Heart right ventricle (tissue), 16 donors: ENCODE measurements at regions not wholly inside any gene's neighbourhood (a gene's known extent, or its start where the extent isn't known, plus 50 kb on each side); places are given as distances from the start of the nearest gene placed in this dataset.

Experiments used
- ATAC-seq, 8 donors: fragments of 200-7000 bp; cut with Tn5 transposase; one replicate each; pipeline ENCODE4 v1.9.1; 2020; ENCODE audit warnings: mild to moderate bottlenecking in 8 of 8, moderate library complexity in 8 of 8, moderate number of reproducible peaks in 1 of 8
- DNase-seq, 2 donors: peaks; one replicate each; pipeline ENCODE4 v3.0.0-alpha.2; 2020
- H3K27ac ChIP-seq, 10 donors: fragments of 200-600 bp; sonication (generic) in 2 of 10; one replicate each; pipeline versions ENCODE4 v1.5.0 to v1.8.0; 2020 to 2022; ENCODE audit warnings: mild to moderate bottlenecking in 3 of 10
- H3K27me3 ChIP-seq, 7 donors: fragments of 200-600 bp; one replicate each; pipeline ENCODE4 v1.8.0; 2021 to 2022; ENCODE audit warnings: mild to moderate bottlenecking in 2 of 7
- H3K36me3 ChIP-seq, 9 donors: fragments of 200-600 bp; sonication (generic) in 1 of 9; one replicate each; pipeline versions ENCODE4 v1.5.0 to v1.8.0; 2020 to 2022; ENCODE audit warnings: mild to moderate bottlenecking in 2 of 9
- H3K4me1 ChIP-seq, 9 donors: fragments of 200-600 bp; sonication (generic) in 1 of 9; one replicate each; pipeline versions ENCODE4 v1.5.0 to v1.8.0; 2020 to 2022; ENCODE audit warnings: mild to moderate bottlenecking in 4 of 9
- H3K4me3 ChIP-seq, 10 donors: fragments of 200-600 bp; sonication (generic) in 2 of 10; one replicate each; pipeline versions ENCODE4 v1.5.0 to v1.8.0; 2020 to 2022; ENCODE audit warnings: mild to moderate bottlenecking in 7 of 10, moderate library complexity in 2 of 10
- H3K9me3 ChIP-seq, 11 donors: fragments of 200-600 bp in 10 of 11; sonication (generic) in 2 of 11; one replicate each; pipeline versions ENCODE4 v1.5.0 to v1.8.0; 2013 to 2022; ENCODE audit warnings: mild to moderate bottlenecking in 2 of 11, control low read depth in 1 of 11, moderate library complexity in 1 of 11
- CTCF ChIP-seq, 9 donors: fragments of 200-600 bp; sonication (generic) in 2 of 9; IDR thresholded peaks; one replicate each; pipeline versions ENCODE4 v1.5.0 to v1.8.0; 2021 to 2022; ENCODE audit warnings: antibody characterized with exemption in 9 of 9, mild to moderate bottlenecking in 5 of 9, moderate library complexity in 1 of 9
- WGBS, 2 donors: extraction: QIAGEN DNeasy Blood & Tissue Kit; methylation state at CpG; one replicate each; pipeline ENCODE4 v1.1.7; 2013; ENCODE audit warnings: inconsistent platforms in 1 of 2; 5-methylcytosine and 5-hydroxymethylcytosine counted together
- intact Hi-C, 10 donors: fragments of 100-400 bp; cut with DNase I; formaldehyde crosslinking; loops; one replicate each; pipeline versions ENCODE4 v1.11.1 to v1.14.2; 2022
- donor health status: Arrhythmogenic right ventricular cardiomyopathy.
- donor health status: ischemic (EF 13 %, LVEDD 7.1; RV severe dilation, severe dysfunction).
- donor health status: healthy with polysubstance abuse.
- donor health status: DM: no; HTN: yes; CAD: no.
- donor health status: DM: no; HTN: no; CAD: no.
- donor health status: ischemic (EF 25% LVEDD 6.9; RV normal size, moderate dysfunction).
- donor health status: ischemic (EF 25% LVEDD 5.7; RV mildly dilated, moderate dysfunction).
- donor health status: healthy.
- donor health status: DM: yes; HTN: yes; CAD: no.
- donor health status: Ischemic cardiomyopathy.
- donor health status: ischemic (EF 35%, LVEDD 5.7; RV mildly dilated, moderate dysfunction).
- donor health status: nonischemic (EF 11% LVEDD 7.7; RV severe dilation, severe dysfunction).
- donor health status: DM: yes; HTN: yes; CAD: no.
- donor health status: PGD.
- donor health status: ischemic (EF 29% LVEDD 5.4; RV normal size, mild dysfunction).
- donor health status: nonischemic (EF 23%, LVEDD 6.1; RV moderate dilation, normal function).

GRCh38 chr20:48300529-48300928 lies 515.2 kb upstream of the SULF2 start:
- no peak for DNase-seq
- Histone ChIP-seq H3K27ac (no peak overlapping the region), H3K4me3 (no peak overlapping the region), H3K36me3 (no peaks in the 10 kb centered on the region), H3K4me1 (peaks cover 0 to 18% (median 5%) of the 10 kb centered on the region in 9 donors), H3K9me3 (peaks cover 0 to 10% (median 0%) of the 10 kb centered on the region in 11 donors), H3K27me3 (peaks cover 0 to 2% (median 0%) of the 10 kb centered on the region in 7 donors)
- WGBS, 2 donors, result 95 to 98% methylated on average over 1 of the region's 1 CpG
- intact Hi-C loops, result no loop called here
- ATAC-seq, result no peak
- no peak for TF ChIP-seq CTCF (IDR thresholded peaks at IDR 0.05)

GRCh38 chr20:48298851-48299484 lies 513.7 kb upstream of the SULF2 start:
- peaks cover 0 to 33% (median 15%) of the 10 kb centered on the region in 9 donors for H3K4me1 ChIP-seq
- peaks cover 0 to 2% (median 0%) of the 10 kb centered on the region in 7 donors for H3K27me3 ChIP-seq
- intact Hi-C loops, result loop anchor here in 3 of 10 donors (10.0 kb wide), 3 partner anchors 514 to 614 kb away; partner anchors contain the start of gene SULF2 (in 3 of the 3)
- peaks cover 0 to 10% (median 0%) of the 10 kb centered on the region in 11 donors for H3K9me3 ChIP-seq
- peak in 1 of 2 donors; percentile 64 for DNase-seq
- no peaks in the 10 kb centered on the region for H3K36me3 ChIP-seq
- no peak for TF ChIP-seq CTCF (IDR thresholded peaks at IDR 0.05)
- 43 to 46% methylated on average over 7 of the region's 7 CpGs for WGBS, 2 donors
- no peak overlapping the region for H3K4me3 ChIP-seq
- peak in 6 of 8 donors; percentile 19 to 60 (median 35) for ATAC-seq
- no peak overlapping the region for H3K27ac ChIP-seq

- intact Hi-C loops, result loop anchor here in 3 of 10 donors (10.0 kb wide), 3 partner anchors 514 to 614 kb away; partner anchors contain the start of gene SULF2 (in 3 of the 3)
- H3K4me1 ChIP-seq, result peaks cover 0 to 33% (median 15%) of the 10 kb centered on the region in 9 donors
- ATAC-seq, result no peak
- no peak for DNase-seq
- no peaks in the 10 kb centered on the region for H3K36me3 ChIP-seq
- TF ChIP-seq CTCF (IDR thresholded peaks at IDR 0.05), result no peak
- H3K4me3 ChIP-seq, result no peak overlapping the region
- H3K27me3 ChIP-seq, result peaks cover 0 to 2% (median 0%) of the 10 kb centered on the region in 7 donors
- no peak overlapping the region for H3K27ac ChIP-seq
- peaks cover 0 to 10% (median 0%) of the 10 kb centered on the region in 11 donors for H3K9me3 ChIP-seq
Observed at GRCh38 chr20:48298433-48298832, 513.2 kb upstream of the SULF2 start.

- peak in 5 of 8 donors; percentile 15 to 47 (median 36) for ATAC-seq
- no peak for TF ChIP-seq CTCF (IDR thresholded peaks at IDR 0.05)
Observed at GRCh38 chr20:48295966-48296421, 510.7 kb upstream of the SULF2 start.

More at GRCh38 chr20:48295966-48296421, 510.7 kb upstream of the SULF2 start:
- H3K27me3 ChIP-seq, result no peaks in the 10 kb centered on the region
- H3K4me3 ChIP-seq, result no peak overlapping the region
- H3K36me3 ChIP-seq, result no peaks in the 10 kb centered on the region
- 56% methylated on average over 6 of the region's 6 CpGs for WGBS, 2 donors
- H3K9me3 ChIP-seq, result peaks cover 0 to 10% (median 0%) of the 10 kb centered on the region in 11 donors
- peaks cover 0 to 33% (median 15%) of the 10 kb centered on the region in 9 donors for H3K4me1 ChIP-seq
- no peak for DNase-seq
- H3K27ac ChIP-seq, result peak overlapping the region in 5 of 10 donors; percentile 22 to 58 (median 38)
- intact Hi-C loops, result loop anchor here in 3 of 10 donors (10.0 kb wide), 3 partner anchors 511 to 611 kb away; partner anchors contain the start of gene SULF2 (in 3 of the 3)
